Prostate gland (tissue), 2 donors: ENCODE measurements at regions not wholly inside any gene's neighbourhood (a gene's known extent, or its start where the extent isn't known, plus 50 kb on each side); places are given as distances from the start of the nearest gene placed in this dataset.

Experiments used
- CTCF ChIP-seq, 4 experiments: fragments of 200-600 bp in 2 of 4; fragments of 450-650 bp in 2 of 4; sonication (generic) in 2 of 4; IDR thresholded peaks; 1 replicate in 3 of 4; 2 replicates in 1 of 4; pipeline ENCODE4 v1.5.1; 2016 to 2019; ENCODE audit warnings: antibody characterized with exemption in 4 of 4, mild to moderate bottlenecking in 2 of 4, moderate library complexity in 2 of 4
- POLR2AphosphoS5 ChIP-seq: sonication (generic); formaldehyde crosslinking; IDR thresholded peaks from one replicate; pipeline ENCODE4 v1.6.1; 2017; ENCODE audit warnings: antibody characterized with exemption

GRCh38 chr18:22013993-22014392 lies 155.4 kb upstream of the GATA6 start:
- TF ChIP-seq CTCF (IDR thresholded peaks at IDR 0.05) (no peak), POLR2AphosphoS5 (no peak)
